HEK293 (cell line): ENCODE measurements at regions not wholly inside any gene's neighbourhood (a gene's known extent, or its start where the extent isn't known, plus 50 kb on each side); places are given as distances from the start of the nearest gene placed in this dataset.

Experiments used
- ATF2 ChIP-seq: fragments of 450-650 bp; formaldehyde crosslinking; IDR thresholded peaks from 2 replicates; pipeline ENCODE4 v1.5.1; 2016; ENCODE audit warnings: missing biosample characterization, missing genetic modification characterization, low read depth
- KLF10 ChIP-seq: fragments of 450-650 bp; IDR thresholded peaks from 2 replicates; pipeline ENCODE4 v1.5.1; 2018; ENCODE audit warnings: missing biosample characterization, mild to moderate bottlenecking, missing genetic modification characterization
- ZNF138 ChIP-seq: fragments of 450-650 bp; formaldehyde crosslinking; IDR thresholded peaks from 2 replicates; pipeline ENCODE4 v1.5.1; 2016; ENCODE audit warnings: missing biosample characterization, missing genetic modification characterization, borderline replicate concordance
- ZNF146 ChIP-seq: fragments of 450-650 bp; formaldehyde crosslinking; IDR thresholded peaks from 2 replicates; pipeline ENCODE4 v1.5.1; 2016; ENCODE audit warnings: missing biosample characterization, missing genetic modification characterization
- ZNF530 ChIP-seq: fragments of 450-650 bp; formaldehyde crosslinking; IDR thresholded peaks from 2 replicates; pipeline ENCODE4 v1.5.1; 2016; ENCODE audit warnings: low read depth, missing biosample characterization, missing genetic modification characterization
- ZNF777 ChIP-seq: fragments of 450-650 bp; formaldehyde crosslinking; IDR thresholded peaks from 2 replicates; pipeline ENCODE4 v1.5.1; 2017; ENCODE audit warnings: missing biosample characterization, missing genetic modification characterization, borderline replicate concordance
- TF ChIP-seq, protein P1 (sequence below): fragments of 450-650 bp; formaldehyde crosslinking; IDR thresholded peaks from 2 replicates; pipeline ENCODE4 v1.5.1; 2016; ENCODE audit warnings: missing biosample characterization, missing genetic modification characterization
- TF ChIP-seq, protein P2 (sequence below): fragments of 450-650 bp; formaldehyde crosslinking; IDR thresholded peaks from 2 replicates; pipeline ENCODE4 v1.5.1; 2017; ENCODE audit warnings: missing biosample characterization, mild to moderate bottlenecking, missing genetic modification characterization, moderate library complexity
- TF ChIP-seq, protein P3 (sequence below): fragments of 450-650 bp; formaldehyde crosslinking; IDR thresholded peaks from 2 replicates; pipeline ENCODE4 v1.5.1; 2016; ENCODE audit warnings: missing biosample characterization, missing genetic modification characterization

GRCh38 chr17:74126959-74127358 is 76.5 kb upstream of the RPL38 start:
- TF ChIP-seq, protein P1, sequence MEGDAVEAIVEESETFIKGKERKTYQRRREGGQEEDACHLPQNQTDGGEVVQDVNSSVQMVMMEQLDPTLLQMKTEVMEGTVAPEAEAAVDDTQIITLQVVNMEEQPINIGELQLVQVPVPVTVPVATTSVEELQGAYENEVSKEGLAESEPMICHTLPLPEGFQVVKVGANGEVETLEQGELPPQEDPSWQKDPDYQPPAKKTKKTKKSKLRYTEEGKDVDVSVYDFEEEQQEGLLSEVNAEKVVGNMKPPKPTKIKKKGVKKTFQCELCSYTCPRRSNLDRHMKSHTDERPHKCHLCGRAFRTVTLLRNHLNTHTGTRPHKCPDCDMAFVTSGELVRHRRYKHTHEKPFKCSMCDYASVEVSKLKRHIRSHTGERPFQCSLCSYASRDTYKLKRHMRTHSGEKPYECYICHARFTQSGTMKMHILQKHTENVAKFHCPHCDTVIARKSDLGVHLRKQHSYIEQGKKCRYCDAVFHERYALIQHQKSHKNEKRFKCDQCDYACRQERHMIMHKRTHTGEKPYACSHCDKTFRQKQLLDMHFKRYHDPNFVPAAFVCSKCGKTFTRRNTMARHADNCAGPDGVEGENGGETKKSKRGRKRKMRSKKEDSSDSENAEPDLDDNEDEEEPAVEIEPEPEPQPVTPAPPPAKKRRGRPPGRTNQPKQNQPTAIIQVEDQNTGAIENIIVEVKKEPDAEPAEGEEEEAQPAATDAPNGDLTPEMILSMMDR (tag by site-specific recombination), result no peak
- TF ChIP-seq ZNF777 (tag by site-specific recombination), result no peak
- no peak for TF ChIP-seq KLF10 (tag by site-specific recombination)
- no peak for TF ChIP-seq ATF2
- TF ChIP-seq, protein P2, sequence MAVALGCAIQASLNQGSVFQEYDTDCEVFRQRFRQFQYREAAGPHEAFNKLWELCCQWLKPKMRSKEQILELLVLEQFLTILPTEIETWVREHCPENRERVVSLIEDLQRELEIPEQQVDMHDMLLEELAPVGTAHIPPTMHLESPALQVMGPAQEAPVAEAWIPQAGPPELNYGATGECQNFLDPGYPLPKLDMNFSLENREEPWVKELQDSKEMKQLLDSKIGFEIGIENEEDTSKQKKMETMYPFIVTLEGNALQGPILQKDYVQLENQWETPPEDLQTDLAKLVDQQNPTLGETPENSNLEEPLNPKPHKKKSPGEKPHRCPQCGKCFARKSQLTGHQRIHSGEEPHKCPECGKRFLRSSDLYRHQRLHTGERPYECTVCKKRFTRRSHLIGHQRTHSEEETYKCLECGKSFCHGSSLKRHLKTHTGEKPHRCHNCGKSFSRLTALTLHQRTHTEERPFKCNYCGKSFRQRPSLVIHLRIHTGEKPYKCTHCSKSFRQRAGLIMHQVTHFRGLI (tag by site-specific recombination), result no peak
- no peak for TF ChIP-seq ZNF530 (tag by site-specific recombination)
- TF ChIP-seq ZNF138, result no peak
- no peak for TF ChIP-seq ZNF146 (tag by site-specific recombination)
- TF ChIP-seq, protein P3, sequence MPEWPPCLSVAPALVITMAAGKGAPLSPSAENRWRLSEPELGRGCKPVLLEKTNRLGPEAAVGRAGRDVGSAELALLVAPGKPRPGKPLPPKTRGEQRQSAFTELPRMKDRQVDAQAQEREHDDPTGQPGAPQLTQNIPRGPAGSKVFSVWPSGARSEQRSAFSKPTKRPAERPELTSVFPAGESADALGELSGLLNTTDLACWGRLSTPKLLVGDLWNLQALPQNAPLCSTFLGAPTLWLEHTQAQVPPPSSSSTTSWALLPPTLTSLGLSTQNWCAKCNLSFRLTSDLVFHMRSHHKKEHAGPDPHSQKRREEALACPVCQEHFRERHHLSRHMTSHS (tag by site-specific recombination), result no peak
